DND-41 (cell line): ENCODE measurements at regions not wholly inside any gene's neighbourhood (a gene's known extent, or its start where the extent isn't known, plus 50 kb on each side); places are given as distances from the start of the nearest gene placed in this dataset.

Experiments
- CTCF ChIP-seq: IDR thresholded peaks from 2 replicates; pipeline ENCODE4 v1.5.1; 2012; ENCODE audit warnings: borderline replicate concordance, low read length, moderate library complexity, mild to moderate bottlenecking; ENCODE audit not compliant: poor library complexity, severe bottlenecking; ENCODE audit errors: extremely low read depth
- EZH2 ChIP-seq: IDR thresholded peaks from 3 replicates; pipeline ENCODE4 v1.6.1; 2012; ENCODE audit warnings: borderline replicate concordance, low read depth, mild to moderate bottlenecking, moderate library complexity, low read length, inconsistent platforms; ENCODE audit not compliant: severe bottlenecking

GRCh38 chr15:31215490-31216214, 111.0 kb upstream of the KLF13 start:
- TF ChIP-seq CTCF (peak; percentile 69), EZH2 (no peak)
